GM12874 (cell line): ENCODE measurements at regions not wholly inside any gene's neighbourhood (a gene's known extent, or its start where the extent isn't known, plus 50 kb on each side); places are given as distances from the start of the nearest gene placed in this dataset.

ENCODE experiments used
- CTCF ChIP-seq: IDR thresholded peaks from 2 replicates; pipeline ENCODE4 v1.5.1; 2011; ENCODE audit warnings: low read depth, mild to moderate bottlenecking, control low read depth, low read length, moderate library complexity; ENCODE audit not compliant: insufficient read depth

GRCh38 chr11:11070976-11071375, 213.1 kb upstream of the ZBED5 start:
- TF ChIP-seq CTCF, result no peak

GRCh38 chr11:11069841-11070835, 212.3 kb upstream of the ZBED5 start:
- no peak for TF ChIP-seq CTCF

GRCh38 chr11:11068113-11068512, 210.3 kb upstream of the ZBED5 start:
- no peak for TF ChIP-seq CTCF

GRCh38 chr11:11065396-11065795, 207.5 kb upstream of the ZBED5 start:
- TF ChIP-seq CTCF, result no peak

GRCh38 chr11:11057472-11057854, 199.6 kb upstream of the ZBED5 start:
- TF ChIP-seq CTCF, result no peak

GRCh38 chr11:11056749-11057471, 199.1 kb upstream of the ZBED5 start:
- no peak for TF ChIP-seq CTCF

- TF ChIP-seq CTCF, result no peak
Measured at GRCh38 chr11:11056316-11056715, 198.5 kb upstream of the ZBED5 start.
